ENCODE measurements at regions not wholly inside any gene's neighbourhood (a gene's known extent, or its start where the extent isn't known, plus 50 kb on each side); places are given as distances from the start of the nearest gene placed in this dataset.

DNA sequence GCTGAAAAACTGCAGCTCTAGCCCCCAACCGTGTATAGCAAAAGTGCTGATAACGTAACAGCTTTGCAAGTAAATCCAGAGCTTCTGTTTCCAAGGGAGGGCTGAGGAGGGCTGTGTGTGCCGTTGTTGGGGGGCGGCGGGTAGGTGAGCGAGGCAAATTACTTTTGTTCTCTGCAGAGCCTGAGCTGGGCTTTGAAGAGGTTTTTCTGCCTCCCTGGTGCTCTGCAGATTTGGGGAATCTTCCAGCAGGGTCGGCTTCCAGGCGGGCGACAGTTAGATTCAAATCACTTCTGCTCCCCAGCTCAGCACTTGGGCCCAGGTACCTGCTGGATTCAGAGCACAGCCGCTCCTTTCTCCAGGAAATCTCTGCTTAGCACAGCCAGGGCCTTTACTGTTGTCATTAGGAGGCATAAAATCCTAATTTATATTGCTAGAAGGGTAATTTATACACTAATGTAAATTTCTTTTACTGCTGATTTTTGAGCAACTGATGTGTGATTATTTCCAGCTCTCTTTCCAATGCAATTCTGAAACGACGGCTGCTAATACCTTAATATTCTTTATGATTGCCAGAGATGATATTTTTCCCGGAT lies 442.4 kb downstream of the TYW1 start:
- TF ChIP-seq CTCF (conservative IDR thresholded peaks at IDR 0.05; ENCODE audit: low read depth, low read length) (no peak), EZH2 (IDR thresholded peaks at IDR 0.05; ENCODE audit: low read length, unreplicated experiment) (no peak), EZH2phosphoT487 (IDR thresholded peaks at IDR 0.05; ENCODE audit: borderline replicate concordance, low read length) (no peak)
